ENCODE measurements at regions not wholly inside any gene's neighbourhood (a gene's known extent, or its start where the extent isn't known, plus 50 kb on each side); places are given as distances from the start of the nearest gene placed in this dataset.

DNA sequence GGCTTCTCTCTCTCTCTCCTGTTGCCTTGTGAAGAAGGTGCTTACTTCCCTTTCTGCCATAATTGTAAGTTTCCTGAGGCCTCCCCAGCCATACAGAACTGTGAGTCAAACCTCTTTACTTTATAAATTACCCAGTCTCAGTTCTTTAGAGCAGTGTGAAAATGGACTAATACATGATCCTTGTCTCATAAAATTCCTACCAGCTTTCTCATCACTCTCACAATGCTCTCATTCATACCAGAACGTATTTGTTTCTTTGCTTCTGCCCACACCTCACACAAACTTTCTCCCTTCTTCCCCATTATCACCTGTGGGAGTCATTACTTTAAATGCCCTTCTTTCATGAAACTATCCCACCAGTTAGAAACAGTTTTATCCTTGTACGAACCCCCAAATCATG, 62.7 kb upstream of the ARHGAP42 start:
- H3K9ac ChIP-seq (ENCODE audit: low read depth, low read length): no peak overlapping the region
- H3K27me3 ChIP-seq (ENCODE audit: control insufficient read depth, insufficient read depth, low read length): no peaks in the 10 kb centered on the region
- peaks cover 4% of the 10 kb centered on the region for H3K9me3 ChIP-seq (replicated peaks; ENCODE audit: low read length)
- H3K4me1 ChIP-seq (ENCODE audit: control insufficient read depth, insufficient read depth, low read length): peaks cover 6% of the 10 kb centered on the region
- no peaks in the 10 kb centered on the region for H3K36me3 ChIP-seq (ENCODE audit: insufficient read depth, low read length)
- no peak overlapping the region for H3K4me3 ChIP-seq (ENCODE audit: low read length)
- no peak overlapping the region for H3K4me2 ChIP-seq (ENCODE audit: low read length)

DNA sequence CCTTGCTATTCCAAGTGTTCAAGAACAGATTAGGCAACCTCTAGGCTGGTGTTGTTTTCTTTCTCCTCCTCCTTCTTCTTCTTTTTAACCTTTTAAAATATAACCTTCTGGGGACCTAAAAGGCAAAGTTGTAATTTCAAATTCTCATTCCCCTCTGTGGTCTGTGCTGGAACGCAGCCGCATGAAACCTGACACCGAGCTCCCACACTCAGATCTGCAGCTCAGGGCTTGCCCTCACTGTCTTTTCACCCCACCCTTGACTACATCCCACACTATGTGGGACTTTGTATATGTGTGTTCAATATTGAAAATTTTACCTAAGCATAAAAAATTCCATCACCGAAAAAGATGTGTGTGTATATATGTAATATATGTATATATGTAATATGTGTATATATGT, 62.0 kb upstream of the ARHGAP42 start:
- no peak overlapping the region for H3K9ac ChIP-seq (ENCODE audit: low read depth, low read length)

DNA sequence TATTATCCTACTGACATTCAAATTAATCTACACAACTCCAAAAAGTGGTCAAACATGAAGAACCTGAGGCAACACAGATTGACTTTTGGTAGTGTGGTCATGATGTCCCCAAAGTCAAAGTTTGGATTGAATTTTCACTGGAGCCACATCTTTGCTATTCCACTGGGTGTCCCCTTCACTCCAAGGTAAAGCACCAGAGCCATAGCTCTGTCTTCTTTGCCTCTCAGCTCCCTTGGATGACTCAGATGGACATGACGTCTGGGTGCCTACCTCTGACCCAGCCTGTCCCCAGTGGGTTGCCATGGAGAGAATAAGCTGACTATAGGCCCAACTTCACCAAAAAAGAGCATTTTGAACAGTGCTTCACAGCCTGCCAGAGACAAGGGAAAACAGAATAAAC, 57.4 kb upstream of the ARHGAP42 start:
- H3K4me3 ChIP-seq (ENCODE audit: low read length): no peak overlapping the region
- H3K9ac ChIP-seq (ENCODE audit: low read depth, low read length): no peak overlapping the region
- H3K4me1 ChIP-seq (ENCODE audit: control insufficient read depth, insufficient read depth, low read length): peaks cover 9% of the 10 kb centered on the region
- H3K36me3 ChIP-seq (ENCODE audit: insufficient read depth, low read length): no peaks in the 10 kb centered on the region
- no peaks in the 10 kb centered on the region for H3K9me3 ChIP-seq (replicated peaks; ENCODE audit: low read length)
- H3K27me3 ChIP-seq (ENCODE audit: control insufficient read depth, insufficient read depth, low read length): no peaks in the 10 kb centered on the region
- H3K4me2 ChIP-seq (ENCODE audit: low read length): no peak overlapping the region

More for the DNA sequence above, 62.0 kb upstream of the ARHGAP42 start:
- H3K4me1 ChIP-seq (ENCODE audit: control insufficient read depth, insufficient read depth, low read length): no peaks in the 10 kb centered on the region
- H3K4me3 ChIP-seq (ENCODE audit: low read length): no peak overlapping the region
- H3K27me3 ChIP-seq (ENCODE audit: control insufficient read depth, insufficient read depth, low read length): no peaks in the 10 kb centered on the region
- no peak overlapping the region for H3K4me2 ChIP-seq (ENCODE audit: low read length)
- H3K36me3 ChIP-seq (ENCODE audit: insufficient read depth, low read length): no peaks in the 10 kb centered on the region
- H3K9me3 ChIP-seq (replicated peaks; ENCODE audit: low read length): peaks cover 4% of the 10 kb centered on the region

DNA sequence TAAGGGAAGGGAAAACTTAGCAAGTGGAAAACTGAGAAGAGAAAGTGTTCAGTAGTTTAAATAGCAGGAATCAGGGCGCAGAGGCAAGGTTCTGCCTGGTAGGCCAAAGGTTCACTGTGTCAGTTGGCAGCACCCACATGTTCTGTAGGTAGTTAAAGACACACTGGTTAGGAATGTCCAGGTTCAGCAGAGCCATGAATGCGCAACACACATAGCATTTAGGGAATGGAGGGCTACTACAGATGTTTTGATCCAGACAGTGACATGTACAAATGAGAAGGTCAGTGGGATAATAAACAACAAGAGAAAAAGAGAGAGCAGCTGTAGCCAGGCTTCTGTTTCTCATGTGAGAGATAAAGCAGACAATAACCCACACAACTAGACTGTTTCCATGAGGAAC, 56.2 kb upstream of the ARHGAP42 start:
- Histone ChIP-seq H3K4me2 (ENCODE audit: low read length) (no peak overlapping the region), H3K36me3 (ENCODE audit: insufficient read depth, low read length) (no peaks in the 10 kb centered on the region), H3K4me1 (ENCODE audit: control insufficient read depth, insufficient read depth, low read length) (peaks cover 9% of the 10 kb centered on the region), H3K4me3 (ENCODE audit: low read length) (no peak overlapping the region), H3K27me3 (ENCODE audit: control insufficient read depth, insufficient read depth, low read length) (no peaks in the 10 kb centered on the region), H3K9me3 (replicated peaks; ENCODE audit: low read length) (no peaks in the 10 kb centered on the region), H3K9ac (ENCODE audit: low read depth, low read length) (no peak overlapping the region)

- Histone ChIP-seq H3K4me2 (ENCODE audit: low read length) (no peak overlapping the region), H3K4me1 (ENCODE audit: control insufficient read depth, insufficient read depth, low read length) (peaks cover 9% of the 10 kb centered on the region), H3K4me3 (ENCODE audit: low read length) (no peak overlapping the region), H3K36me3 (ENCODE audit: insufficient read depth, low read length) (no peaks in the 10 kb centered on the region), H3K9me3 (replicated peaks; ENCODE audit: low read length) (no peaks in the 10 kb centered on the region), H3K9ac (ENCODE audit: low read depth, low read length) (no peak overlapping the region), H3K27me3 (ENCODE audit: control insufficient read depth, insufficient read depth, low read length) (no peaks in the 10 kb centered on the region)
Measured at GRCh38 chr11:100631316-100631715, 55.8 kb upstream of the ARHGAP42 start.

DNA sequence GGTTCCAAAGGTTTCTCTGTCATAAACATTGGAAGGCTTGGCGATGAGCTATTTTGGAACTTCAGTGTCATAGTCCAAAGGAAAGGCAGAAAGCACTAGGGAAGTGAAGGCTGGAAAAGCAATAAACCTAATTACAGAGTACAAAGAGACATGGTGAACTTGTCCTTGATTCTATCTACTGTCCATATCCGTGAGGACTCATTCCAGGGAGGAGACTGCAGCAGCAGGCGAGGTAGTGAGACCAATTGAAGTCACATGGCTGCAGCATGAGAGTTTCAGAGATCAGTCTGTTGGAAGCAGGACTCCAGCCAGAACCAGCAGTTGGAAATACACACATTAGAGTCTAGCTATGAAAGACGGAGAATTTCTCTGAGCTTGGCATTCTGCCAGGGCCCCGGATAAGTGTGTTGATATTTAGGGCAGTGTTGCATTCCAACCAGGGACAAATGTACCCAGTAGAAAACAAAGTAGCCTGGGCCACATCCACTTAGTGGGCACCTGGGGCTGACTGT, 54.1 kb upstream of the ARHGAP42 start:
- peaks cover 9% of the 10 kb centered on the region for H3K4me1 ChIP-seq (ENCODE audit: control insufficient read depth, insufficient read depth, low read length)
- H3K9me3 ChIP-seq (replicated peaks; ENCODE audit: low read length): no peaks in the 10 kb centered on the region
- H3K4me3 ChIP-seq (ENCODE audit: low read length): no peak overlapping the region
- H3K27me3 ChIP-seq (ENCODE audit: control insufficient read depth, insufficient read depth, low read length): no peaks in the 10 kb centered on the region
- no peak overlapping the region for H3K9ac ChIP-seq (ENCODE audit: low read depth, low read length)
- H3K36me3 ChIP-seq (ENCODE audit: insufficient read depth, low read length): no peaks in the 10 kb centered on the region
- H3K4me2 ChIP-seq (ENCODE audit: low read length): peak overlapping the region; percentile 19

GRCh38 chr11:100635194-100635593, 51.9 kb upstream of the ARHGAP42 start:
- no peaks in the 10 kb centered on the region for H3K27me3 ChIP-seq (ENCODE audit: control insufficient read depth, insufficient read depth, low read length)
- no peaks in the 10 kb centered on the region for H3K36me3 ChIP-seq (ENCODE audit: insufficient read depth, low read length)
- no peak overlapping the region for H3K9ac ChIP-seq (ENCODE audit: low read depth, low read length)
- peaks cover 16% of the 10 kb centered on the region for H3K4me1 ChIP-seq (ENCODE audit: control insufficient read depth, insufficient read depth, low read length)
- H3K4me2 ChIP-seq (ENCODE audit: low read length): no peak overlapping the region
- H3K9me3 ChIP-seq (replicated peaks; ENCODE audit: low read length): no peaks in the 10 kb centered on the region
- no peak overlapping the region for H3K4me3 ChIP-seq (ENCODE audit: low read length)

GRCh38 chr11:100636536-100636935, 50.6 kb upstream of the ARHGAP42 start:
- Histone ChIP-seq H3K4me1 (ENCODE audit: control insufficient read depth, insufficient read depth, low read length) (peaks cover 16% of the 10 kb centered on the region), H3K36me3 (ENCODE audit: insufficient read depth, low read length) (no peaks in the 10 kb centered on the region), H3K4me3 (ENCODE audit: low read length) (no peak overlapping the region), H3K27me3 (ENCODE audit: control insufficient read depth, insufficient read depth, low read length) (no peaks in the 10 kb centered on the region), H3K4me2 (ENCODE audit: low read length) (no peak overlapping the region), H3K9me3 (replicated peaks; ENCODE audit: low read length) (no peaks in the 10 kb centered on the region), H3K9ac (ENCODE audit: low read depth, low read length) (no peak overlapping the region)
